HepG2 (cell line): ENCODE measurements at regions not wholly inside any gene's neighbourhood (a gene's known extent, or its start where the extent isn't known, plus 50 kb on each side); places are given as distances from the start of the nearest gene placed in this dataset.

Experiments
- YY1 ChIP-seq: IDR thresholded peaks from 2 replicates; pipeline ENCODE4 v1.6.1; 2011; ENCODE audit warnings: low read length, low read depth, moderate library complexity, mild to moderate bottlenecking; ENCODE audit not compliant: insufficient read depth, insufficient replicate concordance
- TF ChIP-seq, protein P1 (sequence below): sonication (generic); formaldehyde crosslinking; IDR thresholded peaks from 2 replicates; pipeline ENCODE4 v1.5.0; 2020; ENCODE audit warnings: mild to moderate bottlenecking, missing genetic modification reagents, moderate library complexity

GRCh38 chr14:71610149-71610548 is 322.1 kb upstream of the RGS6 start:
- TF ChIP-seq, protein P1, sequence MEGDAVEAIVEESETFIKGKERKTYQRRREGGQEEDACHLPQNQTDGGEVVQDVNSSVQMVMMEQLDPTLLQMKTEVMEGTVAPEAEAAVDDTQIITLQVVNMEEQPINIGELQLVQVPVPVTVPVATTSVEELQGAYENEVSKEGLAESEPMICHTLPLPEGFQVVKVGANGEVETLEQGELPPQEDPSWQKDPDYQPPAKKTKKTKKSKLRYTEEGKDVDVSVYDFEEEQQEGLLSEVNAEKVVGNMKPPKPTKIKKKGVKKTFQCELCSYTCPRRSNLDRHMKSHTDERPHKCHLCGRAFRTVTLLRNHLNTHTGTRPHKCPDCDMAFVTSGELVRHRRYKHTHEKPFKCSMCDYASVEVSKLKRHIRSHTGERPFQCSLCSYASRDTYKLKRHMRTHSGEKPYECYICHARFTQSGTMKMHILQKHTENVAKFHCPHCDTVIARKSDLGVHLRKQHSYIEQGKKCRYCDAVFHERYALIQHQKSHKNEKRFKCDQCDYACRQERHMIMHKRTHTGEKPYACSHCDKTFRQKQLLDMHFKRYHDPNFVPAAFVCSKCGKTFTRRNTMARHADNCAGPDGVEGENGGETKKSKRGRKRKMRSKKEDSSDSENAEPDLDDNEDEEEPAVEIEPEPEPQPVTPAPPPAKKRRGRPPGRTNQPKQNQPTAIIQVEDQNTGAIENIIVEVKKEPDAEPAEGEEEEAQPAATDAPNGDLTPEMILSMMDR (CRISPR knock-in tag), result no peak
- TF ChIP-seq YY1, result no peak
